ENCODE measurements at regions not wholly inside any gene's neighbourhood (a gene's known extent, or its start where the extent isn't known, plus 50 kb on each side); places are given as distances from the start of the nearest gene placed in this dataset.
"Not testable (repeated sequence)": the region's sequence is repeated elsewhere in the genome, so short reads cannot be mapped to it uniquely, and the experiment has no call there.

GRCh38 chr20:29296256-29297230, 1960.9 kb upstream of the DEFB115 start:
- ATAC-seq (ENCODE audit: poor library complexity) (no peak), DNase-seq (no peak)
- intact Hi-C loops (cut with DNase I): no loop called here

- intact Hi-C loops (cut with DNase I): no loop called here
- no peak for ATAC-seq (ENCODE audit: poor library complexity)
- DNase-seq: no peak
Observed at GRCh38 chr20:29297411-29298270, 1959.8 kb upstream of the DEFB115 start.

- no peak for ATAC-seq (ENCODE audit: poor library complexity)
- DNase-seq: no peak
- intact Hi-C loops (cut with DNase I): no loop called here
Observed at GRCh38 chr20:29298271-29298590, 1959.2 kb upstream of the DEFB115 start.

- intact Hi-C loops (cut with DNase I): no loop called here
- no peak for DNase-seq
- ATAC-seq (ENCODE audit: poor library complexity): no peak
Observed at GRCh38 chr20:29298759-29299613, 1958.5 kb upstream of the DEFB115 start.

GRCh38 chr20:29299811-29300578, 1957.5 kb upstream of the DEFB115 start:
- no peak for ATAC-seq (ENCODE audit: poor library complexity)
- DNase-seq: no peak
- intact Hi-C loops (cut with DNase I): no loop called here

- no peak for ATAC-seq (ENCODE audit: poor library complexity)
Observed at GRCh38 chr20:29300579-29301551, 1956.6 kb upstream of the DEFB115 start.

GRCh38 chr20:29301624-29302259, 1955.7 kb upstream of the DEFB115 start:
- ATAC-seq (ENCODE audit: poor library complexity) (no peak), DNase-seq (no peak)
- intact Hi-C loops (cut with DNase I): no loop called here

More at GRCh38 chr20:29300579-29301551, 1956.6 kb upstream of the DEFB115 start:
- no peak for DNase-seq
- intact Hi-C loops (cut with DNase I): no loop called here

- DNase-seq (no peak), ATAC-seq (ENCODE audit: poor library complexity) (no peak)
- intact Hi-C loops (cut with DNase I): no loop called here
Observed at GRCh38 chr20:29302979-29303644, 1954.4 kb upstream of the DEFB115 start.

GRCh38 chr20:29306390-29307072, 1950.9 kb upstream of the DEFB115 start:
- DNase-seq (no peak), ATAC-seq (ENCODE audit: poor library complexity) (no peak)
- intact Hi-C loops (cut with DNase I): no loop called here

GRCh38 chr20:29307484-29307883, 1950.0 kb upstream of the DEFB115 start:
- ATAC-seq (ENCODE audit: poor library complexity); intact Hi-C loops (cut with DNase I); DNase-seq: not testable (repeated sequence)

GRCh38 chr20:29308956-29309355, 1948.5 kb upstream of the DEFB115 start:
- ATAC-seq (ENCODE audit: poor library complexity); intact Hi-C loops (cut with DNase I); DNase-seq: not testable (repeated sequence)

GRCh38 chr20:29309481-29309880, 1948.0 kb upstream of the DEFB115 start:
- intact Hi-C loops (cut with DNase I); DNase-seq: not testable (repeated sequence)

GRCh38 chr20:29311046-29311445, 1946.4 kb upstream of the DEFB115 start:
- DNase-seq; ATAC-seq (ENCODE audit: poor library complexity); intact Hi-C loops (cut with DNase I): not testable (repeated sequence)

More at GRCh38 chr20:29309481-29309880, 1948.0 kb upstream of the DEFB115 start:
- not testable (repeated sequence) for ATAC-seq (ENCODE audit: poor library complexity)

GRCh38 chr20:29312679-29313078, 1944.8 kb upstream of the DEFB115 start:
- DNase-seq; intact Hi-C loops (cut with DNase I); ATAC-seq (ENCODE audit: poor library complexity): not testable (repeated sequence)

GRCh38 chr20:29313481-29313880, 1944.0 kb upstream of the DEFB115 start:
- DNase-seq (no peak), ATAC-seq (ENCODE audit: poor library complexity) (no peak)
- intact Hi-C loops (cut with DNase I): no loop called here
